T1000 (cell line): ENCODE measurements at regions not wholly inside any gene's neighbourhood (a gene's known extent, or its start where the extent isn't known, plus 50 kb on each side); places are given as distances from the start of the nearest gene placed in this dataset.
"Not testable (repeated sequence)": the region's sequence is repeated elsewhere in the genome, so short reads cannot be mapped to it uniquely, and the experiment has no call there.

Experiments used
- DNase-seq: peaks from one replicate; lab custom pipeline; 2025; ENCODE audit warnings: mixed read lengths; lab: John Stamatoyannopoulos, UW

DNA sequence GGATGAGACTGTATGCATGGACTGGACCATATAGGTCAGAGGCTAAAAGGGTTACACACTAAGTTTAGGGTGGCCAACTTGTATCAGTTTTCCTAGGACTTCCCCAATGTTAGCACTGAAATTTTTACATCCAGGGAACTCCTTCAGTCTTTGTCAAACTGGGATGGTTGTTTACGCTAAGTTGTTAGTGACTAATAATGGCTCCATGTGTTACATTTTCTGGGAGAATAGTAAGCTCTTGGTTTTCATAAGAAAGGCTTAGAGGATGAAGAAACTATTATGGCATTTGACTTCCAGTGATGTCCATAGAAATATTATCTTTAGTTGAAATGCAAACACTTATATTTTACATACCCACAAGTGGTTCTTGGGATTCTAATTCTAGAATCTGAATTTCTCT is 57.9 kb upstream of the ST3GAL6 start:
- DNase-seq, result no peak

DNA sequence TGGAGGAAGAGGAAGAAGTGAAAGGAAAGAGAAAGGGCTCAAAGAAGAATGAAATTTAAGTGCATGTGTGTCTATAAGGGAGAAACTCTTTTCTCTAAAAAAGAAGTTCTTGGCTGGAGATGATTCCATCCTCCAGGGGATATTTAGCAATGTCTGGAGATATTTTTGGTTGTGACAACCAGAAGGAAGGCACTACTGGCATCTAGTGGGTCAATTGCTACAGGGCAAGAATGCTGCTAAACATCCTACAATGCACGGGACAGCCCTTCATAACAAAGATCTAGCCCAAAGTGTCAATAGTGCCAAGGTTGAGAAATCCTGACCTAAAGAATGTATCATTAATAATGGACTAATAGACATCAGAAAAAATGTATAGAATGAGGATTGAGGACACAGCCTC is 57.4 kb upstream of the ST3GAL6 start:
- no peak for DNase-seq

DNA sequence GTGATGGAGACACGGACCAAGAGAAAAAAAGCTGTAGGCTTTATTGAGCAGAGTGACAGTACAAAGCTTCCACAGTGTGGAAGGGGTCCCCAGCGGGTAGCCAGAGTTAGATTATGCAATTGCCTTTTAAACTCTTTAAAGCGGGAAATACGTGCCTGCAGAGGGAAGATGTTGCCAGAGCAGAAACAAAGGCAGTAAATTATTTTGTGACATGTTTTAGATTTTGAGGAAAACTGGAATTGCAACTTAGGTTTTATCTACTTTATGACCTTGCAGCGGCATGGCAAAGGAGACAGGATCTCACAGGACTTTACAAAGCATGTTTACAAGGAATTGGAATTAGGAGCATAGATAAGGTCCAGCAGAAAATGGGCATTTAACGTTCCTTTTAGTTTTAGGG is 54.5 kb upstream of the ST3GAL6 start:
- DNase-seq, result not testable (repeated sequence)

DNA sequence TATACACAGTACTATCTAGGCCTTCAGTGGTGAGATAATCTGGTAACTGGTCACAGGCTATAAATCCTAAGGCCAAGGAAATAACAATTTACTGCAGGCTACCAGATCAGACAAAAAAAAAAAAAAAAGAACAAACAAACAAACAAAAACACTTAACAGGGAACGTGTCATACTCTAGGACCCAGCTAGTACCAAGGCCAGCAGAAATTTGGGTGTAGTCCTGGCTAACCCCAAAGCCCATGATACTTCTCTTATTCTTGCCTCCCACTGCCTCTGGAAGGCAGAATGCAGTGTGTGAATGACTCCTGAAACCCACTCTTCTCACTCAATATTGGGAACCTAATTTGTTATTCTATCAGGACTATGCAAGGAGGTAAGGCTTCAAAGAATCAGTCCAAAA is 53.7 kb upstream of the ST3GAL6 start:
- no peak for DNase-seq

DNA sequence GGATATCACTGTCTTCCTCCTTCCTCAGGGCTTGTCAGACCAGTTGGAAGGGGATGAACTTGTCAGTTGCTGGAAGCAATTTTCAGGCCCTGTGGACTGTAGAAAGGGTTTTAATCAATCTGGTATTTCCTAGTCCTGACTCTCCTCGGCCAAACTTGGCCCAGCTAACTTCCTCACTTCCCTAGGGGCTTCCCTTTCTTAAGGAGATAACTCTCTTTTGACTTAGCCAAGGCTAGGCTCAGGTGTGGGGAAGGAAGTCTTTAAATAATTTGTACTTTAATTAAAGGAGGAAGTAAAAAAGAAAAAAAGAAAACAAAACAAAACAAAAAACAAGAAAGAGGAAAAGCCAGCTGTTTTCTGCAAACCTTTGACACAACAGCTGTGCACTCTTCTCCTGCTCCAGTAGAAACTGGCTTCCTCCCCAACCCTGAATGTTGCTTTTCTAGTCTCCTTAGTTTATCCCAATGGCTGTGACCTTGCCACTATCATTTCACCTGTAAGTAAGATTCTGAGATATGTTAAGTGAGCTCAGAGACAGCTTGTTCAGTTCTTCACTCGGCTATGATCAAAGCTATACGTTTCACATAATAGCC is 53.0 kb upstream of the ST3GAL6 start:
- DNase-seq, result no peak

DNA sequence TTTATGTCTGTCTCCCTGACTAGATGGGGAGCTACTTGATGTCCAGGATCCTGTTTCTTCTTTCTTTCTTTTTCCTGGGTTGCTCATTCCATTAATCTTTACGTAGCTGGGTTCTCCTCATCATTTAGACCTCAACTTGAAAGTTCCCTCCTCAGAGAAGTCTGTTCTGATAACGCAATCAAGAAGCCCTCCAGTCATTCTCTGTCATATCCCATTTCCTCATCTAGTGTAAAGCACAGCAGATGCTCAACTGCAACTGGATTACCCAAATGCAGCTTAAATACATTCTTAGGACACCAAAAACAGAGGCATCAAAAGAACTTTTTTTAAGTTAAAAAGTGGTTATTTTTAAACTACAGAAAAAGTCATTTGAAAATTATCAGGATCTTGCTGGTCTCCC is 51.7 kb upstream of the ST3GAL6 start:
- no peak for DNase-seq

DNA sequence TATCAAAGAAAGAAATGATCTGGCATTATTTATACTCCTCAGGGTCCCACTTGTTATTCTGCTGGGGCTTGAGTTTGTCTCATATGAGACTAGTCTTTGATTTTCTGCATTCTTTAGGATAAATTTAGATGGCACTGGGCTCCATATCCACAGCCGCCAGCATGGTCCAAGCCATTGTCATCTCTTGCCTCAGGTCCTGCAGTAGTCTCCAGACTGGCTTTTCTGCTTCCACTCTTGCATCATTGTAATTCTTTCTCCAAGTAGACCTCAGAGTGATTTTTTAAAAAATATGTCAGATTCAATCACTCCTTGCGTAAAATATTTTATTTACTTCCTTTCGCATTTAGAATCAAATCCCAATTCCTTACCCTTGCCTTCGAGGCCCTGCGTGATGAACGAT is 50.4 kb upstream of the ST3GAL6 start:
- DNase-seq, result no peak

DNA sequence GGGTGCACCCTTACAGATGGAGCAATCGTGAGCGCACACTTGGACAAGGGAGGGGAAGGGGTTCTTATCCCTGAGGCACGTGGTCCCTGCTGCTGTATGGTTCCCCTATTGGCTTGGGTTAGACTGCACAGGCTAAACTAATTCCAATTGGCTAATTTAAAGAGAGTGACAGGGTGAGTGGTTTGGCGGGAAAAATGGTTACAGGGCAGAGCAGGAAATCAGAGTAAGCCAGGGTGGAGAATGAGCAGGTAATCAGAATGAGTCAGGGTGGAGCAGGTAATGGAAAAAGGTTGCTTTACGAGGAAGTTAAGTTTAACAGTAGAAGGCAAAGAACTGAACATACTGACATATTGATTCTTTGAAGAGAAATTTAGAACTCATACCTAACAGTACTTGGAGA is 49.8 kb upstream of the ST3GAL6 start:
- DNase-seq, result not testable (repeated sequence)
